GM13976 (cell line): ENCODE measurements at regions not wholly inside any gene's neighbourhood (a gene's known extent, or its start where the extent isn't known, plus 50 kb on each side); places are given as distances from the start of the nearest gene placed in this dataset.

Source experiments
- DNase-seq: peaks from one replicate; pipeline ENCODE4 v3.0.0; 2012; ENCODE audit warnings: low spot score
- CTCF ChIP-seq: IDR thresholded peaks from 2 replicates; pipeline ENCODE4 v1.5.1; 2012; ENCODE audit warnings: borderline replicate concordance, mild to moderate bottlenecking; ENCODE audit not compliant: insufficient read depth; ENCODE audit errors: extremely low read depth, missing control alignments, control extremely low read depth
- in situ Hi-C: fragments of 300-500 bp; cut with MboI; formaldehyde crosslinking; loops from one replicate; pipeline ENCODE4 v1.12.0; 2022; ENCODE audit warnings: low sequenced_read_pairs, mixed read lengths, inconsistent platforms; ENCODE audit not compliant: unreplicated experiment

GRCh38 chr6:8535519-8535918, 100.2 kb upstream of the SLC35B3 start:
- TF ChIP-seq CTCF, result no peak
- DNase-seq, result no peak
- in situ Hi-C loops, result no loop called here

- DNase-seq, result no peak
- no peak for TF ChIP-seq CTCF
- in situ Hi-C loops, result no loop called here
Measured at GRCh38 chr6:8530785-8531435, 95.6 kb upstream of the SLC35B3 start.

- no peak for TF ChIP-seq CTCF
- in situ Hi-C loops, result no loop called here
- no peak for DNase-seq
Measured at GRCh38 chr6:8529250-8529649, 93.9 kb upstream of the SLC35B3 start.

GRCh38 chr6:8527818-8528217, 92.5 kb upstream of the SLC35B3 start:
- in situ Hi-C loops, result no loop called here
- DNase-seq, result no peak
- no peak for TF ChIP-seq CTCF

GRCh38 chr6:8526624-8527023, 91.3 kb upstream of the SLC35B3 start:
- no peak for DNase-seq
- TF ChIP-seq CTCF, result no peak
- in situ Hi-C loops, result no loop called here

- in situ Hi-C loops, result no loop called here
- no peak for TF ChIP-seq CTCF
Measured at GRCh38 chr6:8525370-8525769, 90.0 kb upstream of the SLC35B3 start.

More at GRCh38 chr6:8525370-8525769, 90.0 kb upstream of the SLC35B3 start:
- no peak for DNase-seq
